ENCODE measurements at regions not wholly inside any gene's neighbourhood (a gene's known extent, or its start where the extent isn't known, plus 50 kb on each side); places are given as distances from the start of the nearest gene placed in this dataset.
"Not testable (repeated sequence)": the region's sequence is repeated elsewhere in the genome, so short reads cannot be mapped to it uniquely, and the experiment has no call there.

DNA sequence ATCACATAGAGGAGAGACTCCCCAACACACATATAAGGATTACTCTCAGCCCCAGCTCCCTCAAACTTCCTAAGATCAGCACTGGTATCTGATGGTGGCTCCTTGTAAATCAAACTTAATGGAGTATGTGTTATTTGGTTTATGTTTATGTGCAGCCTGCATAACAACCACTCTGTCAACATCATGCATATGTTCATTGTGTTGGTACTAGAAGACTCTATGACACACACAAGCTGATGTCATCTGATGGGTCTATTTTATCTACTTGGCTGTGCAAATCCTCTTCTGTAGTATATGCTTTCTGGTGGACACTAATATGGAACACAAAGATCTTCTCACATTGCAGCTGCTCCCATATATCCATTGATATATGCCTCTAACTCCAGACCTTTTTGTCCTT, 134.0 kb upstream of the FAM174A start:
- Histone ChIP-seq H3K27me3 (replicated peaks; ENCODE audit: insufficient read depth, low read length) (no peaks in the 10 kb centered on the region), H3K79me2 (ENCODE audit: low read length) (no peaks in the 10 kb centered on the region), H2AFZ (ENCODE audit: low read length) (no peak overlapping the region), H3K4me2 (ENCODE audit: low read depth, low read length) (no peak overlapping the region), H3K4me1 (ENCODE audit: low read length) (no peaks in the 10 kb centered on the region), H4K20me1 (ENCODE audit: insufficient read depth, low read length) (no peaks in the 10 kb centered on the region), H3K9ac (ENCODE audit: low read length) (no peak overlapping the region), H3K27ac (ENCODE audit: low read length) (no peak overlapping the region), H3K9me3 (replicated peaks; ENCODE audit: insufficient read depth, low read length) (no peaks in the 10 kb centered on the region), H3F3A (ENCODE audit: insufficient read depth, low read length) (no peaks in the 10 kb centered on the region), H3K4me3 (ENCODE audit: low read length) (no peak overlapping the region), H3K36me3 (replicated peaks; ENCODE audit: insufficient read depth, low read length) (no peaks in the 10 kb centered on the region), H3K9me2 (replicated peaks; ENCODE audit: insufficient read depth, low read length) (no peaks in the 10 kb centered on the region)
- no peak for DNase-seq
- no peak for TF ChIP-seq CTCF (IDR thresholded peaks at IDR 0.05; ENCODE audit: low read length)
- no peak for TF ChIP-seq EZH2phosphoT487 (IDR thresholded peaks at IDR 0.05; ENCODE audit: low read length)
- TF ChIP-seq EZH2 (optimal IDR thresholded peaks at IDR 0.05; ENCODE audit: low read depth, low read length): no peak

DNA sequence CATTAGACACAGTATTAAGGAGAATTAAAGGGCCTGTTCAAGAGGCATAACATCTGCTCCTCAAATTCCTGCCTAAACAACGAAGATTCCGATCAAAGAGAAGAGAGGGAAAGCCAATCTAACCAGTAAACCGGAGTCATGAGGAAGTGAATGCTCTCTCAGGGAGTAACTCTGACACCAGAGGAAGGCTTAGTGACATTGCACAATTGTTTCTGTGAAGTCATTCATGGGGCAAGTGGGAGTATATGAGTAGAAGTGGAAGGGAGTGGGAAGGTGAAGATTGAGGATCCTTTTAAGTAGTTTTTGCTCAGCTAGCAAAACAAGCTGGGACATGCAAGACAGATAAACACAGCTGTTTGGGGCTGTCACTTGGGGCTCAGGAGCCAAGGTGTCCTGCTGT, 136.4 kb upstream of the FAM174A start:
- not testable (repeated sequence) for DNase-seq

GRCh38 chr5:100379254-100379858, 155.8 kb upstream of the FAM174A start:
- not testable (repeated sequence) for H3K4me3 ChIP-seq (ENCODE audit: low read length); H3K9me3 ChIP-seq (replicated peaks; ENCODE audit: insufficient read depth, low read length); DNase-seq; H3K27me3 ChIP-seq (replicated peaks; ENCODE audit: insufficient read depth, low read length); H3K4me2 ChIP-seq (ENCODE audit: low read depth, low read length); H3F3A ChIP-seq (ENCODE audit: insufficient read depth, low read length); H3K36me3 ChIP-seq (replicated peaks; ENCODE audit: insufficient read depth, low read length); H2AFZ ChIP-seq (ENCODE audit: low read length); H3K9ac ChIP-seq (ENCODE audit: low read length); H4K20me1 ChIP-seq (ENCODE audit: insufficient read depth, low read length); H3K9me2 ChIP-seq (replicated peaks; ENCODE audit: insufficient read depth, low read length); H3K4me1 ChIP-seq (ENCODE audit: low read length); H3K79me2 ChIP-seq (ENCODE audit: low read length); H3K27ac ChIP-seq (ENCODE audit: low read length)

More for the DNA sequence above, 136.4 kb upstream of the FAM174A start:
- not testable (repeated sequence) for H3K27ac ChIP-seq (ENCODE audit: low read length); H3K9ac ChIP-seq (ENCODE audit: low read length); H3K9me3 ChIP-seq (replicated peaks; ENCODE audit: insufficient read depth, low read length); H2AFZ ChIP-seq (ENCODE audit: low read length); H4K20me1 ChIP-seq (ENCODE audit: insufficient read depth, low read length); H3K27me3 ChIP-seq (replicated peaks; ENCODE audit: insufficient read depth, low read length); H3K4me2 ChIP-seq (ENCODE audit: low read depth, low read length); H3K79me2 ChIP-seq (ENCODE audit: low read length); H3F3A ChIP-seq (ENCODE audit: insufficient read depth, low read length); H3K9me2 ChIP-seq (replicated peaks; ENCODE audit: insufficient read depth, low read length); H3K4me3 ChIP-seq (ENCODE audit: low read length); H3K36me3 ChIP-seq (replicated peaks; ENCODE audit: insufficient read depth, low read length); H3K4me1 ChIP-seq (ENCODE audit: low read length)

DNA sequence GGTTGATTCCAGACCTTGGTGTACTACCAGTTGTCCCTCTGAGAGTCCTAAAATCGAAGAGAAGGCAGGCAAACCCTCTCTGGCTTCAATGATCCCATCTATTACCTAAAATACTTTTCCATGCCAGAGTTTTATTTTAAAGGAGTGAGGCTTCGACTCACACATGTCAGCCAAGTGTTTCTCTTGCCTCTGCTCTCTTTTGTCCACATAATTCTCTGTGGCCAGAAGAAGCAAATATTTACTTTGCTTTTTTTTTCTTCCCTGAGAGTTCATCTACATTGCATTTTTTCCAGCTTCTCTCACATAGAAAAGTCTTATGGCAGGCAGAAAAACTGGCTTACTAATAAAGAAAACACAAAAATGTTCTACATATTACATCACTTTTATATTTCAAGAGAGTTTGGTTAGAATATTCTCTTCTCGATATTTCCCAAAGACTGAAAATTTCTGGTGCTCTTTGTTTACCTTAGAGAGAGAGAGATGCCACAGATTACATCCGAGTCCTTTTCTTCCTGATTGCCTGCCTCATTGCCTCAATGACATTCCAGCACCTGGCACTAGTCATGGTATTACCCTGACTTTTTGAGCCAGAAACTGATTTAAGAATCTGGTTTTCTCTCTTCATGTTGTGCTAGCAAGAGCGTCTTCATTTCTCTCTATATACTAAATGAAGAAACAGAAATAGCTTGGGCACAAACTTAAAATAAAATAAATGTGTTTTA, 170.3 kb upstream of the FAM174A start:
- not testable (repeated sequence) for H2AFZ ChIP-seq (ENCODE audit: low read length); H3K27ac ChIP-seq (ENCODE audit: low read length); H3K9me2 ChIP-seq (replicated peaks; ENCODE audit: insufficient read depth, low read length); H3K79me2 ChIP-seq (ENCODE audit: low read length); H3K4me1 ChIP-seq (ENCODE audit: low read length); H3K27me3 ChIP-seq (replicated peaks; ENCODE audit: insufficient read depth, low read length); DNase-seq; H3F3A ChIP-seq (ENCODE audit: insufficient read depth, low read length); H3K36me3 ChIP-seq (replicated peaks; ENCODE audit: insufficient read depth, low read length); H3K9ac ChIP-seq (ENCODE audit: low read length); H3K4me3 ChIP-seq (ENCODE audit: low read length); H3K4me2 ChIP-seq (ENCODE audit: low read depth, low read length); H3K9me3 ChIP-seq (replicated peaks; ENCODE audit: insufficient read depth, low read length); H4K20me1 ChIP-seq (ENCODE audit: insufficient read depth, low read length)

- H3K9me2 ChIP-seq (replicated peaks; ENCODE audit: insufficient read depth, low read length); H3K4me1 ChIP-seq (ENCODE audit: low read length); H3F3A ChIP-seq (ENCODE audit: insufficient read depth, low read length); H3K4me2 ChIP-seq (ENCODE audit: low read depth, low read length); H3K9me3 ChIP-seq (replicated peaks; ENCODE audit: insufficient read depth, low read length); DNase-seq; H3K36me3 ChIP-seq (replicated peaks; ENCODE audit: insufficient read depth, low read length); H3K79me2 ChIP-seq (ENCODE audit: low read length); H3K9ac ChIP-seq (ENCODE audit: low read length); H4K20me1 ChIP-seq (ENCODE audit: insufficient read depth, low read length); H3K27ac ChIP-seq (ENCODE audit: low read length); H3K27me3 ChIP-seq (replicated peaks; ENCODE audit: insufficient read depth, low read length); H2AFZ ChIP-seq (ENCODE audit: low read length); H3K4me3 ChIP-seq (ENCODE audit: low read length): not testable (repeated sequence)
Observed at GRCh38 chr5:100364343-100364742, 170.8 kb upstream of the FAM174A start.

- H3K9ac ChIP-seq (ENCODE audit: low read length); H2AFZ ChIP-seq (ENCODE audit: low read length); H3K36me3 ChIP-seq (replicated peaks; ENCODE audit: insufficient read depth, low read length); H4K20me1 ChIP-seq (ENCODE audit: insufficient read depth, low read length); H3K4me1 ChIP-seq (ENCODE audit: low read length); H3K4me3 ChIP-seq (ENCODE audit: low read length); DNase-seq; H3K79me2 ChIP-seq (ENCODE audit: low read length); H3K27ac ChIP-seq (ENCODE audit: low read length); H3K9me3 ChIP-seq (replicated peaks; ENCODE audit: insufficient read depth, low read length); H3K4me2 ChIP-seq (ENCODE audit: low read depth, low read length); H3K9me2 ChIP-seq (replicated peaks; ENCODE audit: insufficient read depth, low read length); H3K27me3 ChIP-seq (replicated peaks; ENCODE audit: insufficient read depth, low read length); H3F3A ChIP-seq (ENCODE audit: insufficient read depth, low read length): not testable (repeated sequence)
Observed at GRCh38 chr5:100359998-100360397, 175.2 kb upstream of the FAM174A start.

- DNase-seq; H3K9me2 ChIP-seq (replicated peaks; ENCODE audit: insufficient read depth, low read length): not testable (repeated sequence)
Observed at GRCh38 chr5:100346269-100346668, 188.9 kb upstream of the FAM174A start.

More at GRCh38 chr5:100346269-100346668, 188.9 kb upstream of the FAM174A start:
- H3K4me3 ChIP-seq (ENCODE audit: low read length); H3K27me3 ChIP-seq (replicated peaks; ENCODE audit: insufficient read depth, low read length); H3K9me3 ChIP-seq (replicated peaks; ENCODE audit: insufficient read depth, low read length); H3K4me1 ChIP-seq (ENCODE audit: low read length); H2AFZ ChIP-seq (ENCODE audit: low read length); H3K36me3 ChIP-seq (replicated peaks; ENCODE audit: insufficient read depth, low read length); H3K27ac ChIP-seq (ENCODE audit: low read length); H3K79me2 ChIP-seq (ENCODE audit: low read length); H4K20me1 ChIP-seq (ENCODE audit: insufficient read depth, low read length); H3K4me2 ChIP-seq (ENCODE audit: low read depth, low read length); H3K9ac ChIP-seq (ENCODE audit: low read length); H3F3A ChIP-seq (ENCODE audit: insufficient read depth, low read length): not testable (repeated sequence)

Measured in MM.1S (cell line).